ENCODE measurements at regions not wholly inside any gene's neighbourhood (a gene's known extent, or its start where the extent isn't known, plus 50 kb on each side); places are given as distances from the start of the nearest gene placed in this dataset.
"Not testable (repeated sequence)": the region's sequence is repeated elsewhere in the genome, so short reads cannot be mapped to it uniquely, and the experiment has no call there.

DNA sequence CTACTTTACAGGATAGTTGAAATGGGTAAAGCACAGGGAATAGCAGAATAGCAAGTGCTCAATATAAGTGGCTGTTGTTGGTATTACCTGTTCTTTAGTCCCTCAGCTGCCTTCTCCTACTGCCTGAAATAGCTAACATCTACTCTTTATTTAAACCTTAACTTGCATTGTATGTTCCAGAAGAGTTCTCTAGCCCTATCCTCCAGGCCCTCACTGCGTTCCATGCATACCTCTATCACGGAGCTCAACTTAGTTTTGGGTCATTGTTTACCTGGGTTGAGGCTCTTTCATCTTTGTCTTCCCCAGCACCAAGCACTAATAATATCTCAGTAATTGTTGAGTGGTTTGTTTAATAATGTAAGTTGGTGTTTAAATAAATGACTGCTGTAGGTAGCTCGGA is 242.2 kb upstream of the FANCL start:
- no peaks in the 10 kb centered on the region for H3K4me1 Mint-ChIP-seq
- no peak overlapping the region for H3K4me3 Mint-ChIP-seq
- H3K9me3 Mint-ChIP-seq, result no peaks in the 10 kb centered on the region
- H3K27ac Mint-ChIP-seq, result no peak overlapping the region
- H3K36me3 Mint-ChIP-seq, result no peaks in the 10 kb centered on the region
- H3K27me3 Mint-ChIP-seq, result peaks cover 1% of the 10 kb centered on the region

DNA sequence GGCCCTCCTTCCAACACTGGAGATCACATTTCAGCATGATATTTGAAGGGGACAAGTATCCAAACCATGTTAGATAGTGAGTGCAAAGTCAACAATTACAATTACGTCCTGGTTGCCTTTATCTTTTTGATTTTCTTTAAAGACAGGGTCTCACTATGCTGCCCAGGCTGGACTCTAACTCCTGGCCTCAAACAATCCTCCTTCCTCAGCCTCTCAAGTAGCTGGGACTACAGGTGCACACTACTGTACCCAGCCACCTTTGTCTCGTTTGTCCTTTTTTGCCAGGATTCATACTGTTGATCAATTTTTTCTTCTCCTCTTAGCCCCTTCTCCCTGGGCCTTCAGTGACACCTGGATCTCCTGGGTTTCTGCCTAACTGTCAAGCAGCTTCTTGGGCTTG is 240.5 kb upstream of the FANCL start:
- H3K36me3 Mint-ChIP-seq, result no peaks in the 10 kb centered on the region
- no peaks in the 10 kb centered on the region for H3K9me3 Mint-ChIP-seq
- no peak overlapping the region for H3K27ac Mint-ChIP-seq
- peaks cover 1% of the 10 kb centered on the region for H3K27me3 Mint-ChIP-seq
- H3K4me1 Mint-ChIP-seq, result no peaks in the 10 kb centered on the region
- H3K4me3 Mint-ChIP-seq, result no peak overlapping the region

- no peaks in the 10 kb centered on the region for H3K9me3 Mint-ChIP-seq
Observed at GRCh38 chr2:58480141-58480540, 239.0 kb upstream of the FANCL start.

DNA sequence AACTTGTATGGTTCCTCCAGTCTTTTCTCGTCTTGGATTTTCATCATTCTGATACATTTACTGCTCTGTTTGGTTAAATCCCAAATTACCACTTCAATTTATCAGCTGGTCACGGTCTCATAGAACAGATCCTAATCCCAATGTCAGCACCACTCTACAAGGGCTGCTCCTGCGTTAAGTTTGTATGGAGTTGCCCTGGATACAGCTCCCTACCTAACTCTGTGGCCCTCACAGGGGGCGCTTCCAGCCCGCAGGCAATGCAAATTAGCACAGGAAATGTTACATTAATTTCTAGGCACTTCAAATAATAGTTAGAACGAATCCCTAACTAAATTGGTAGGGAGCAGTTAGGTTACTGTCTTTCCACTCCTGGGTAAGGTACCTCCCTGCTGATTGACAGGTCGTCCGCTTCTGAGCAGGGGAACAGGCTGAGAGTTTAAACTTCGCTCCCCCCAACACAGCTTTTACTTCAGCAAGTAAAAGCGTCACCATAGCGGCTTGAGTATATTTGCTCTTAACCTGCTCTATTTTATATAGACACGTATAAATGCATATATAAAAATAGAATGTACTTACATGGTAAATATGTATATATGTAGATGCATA is 238.5 kb upstream of the FANCL start:
- Mint-ChIP-seq H3K4me3 (no peak overlapping the region), H3K27ac (no peak overlapping the region), H3K27me3 (peaks cover 1% of the 10 kb centered on the region), H3K36me3 (no peaks in the 10 kb centered on the region), H3K4me1 (no peaks in the 10 kb centered on the region), H3K9me3 (no peaks in the 10 kb centered on the region)

More at GRCh38 chr2:58480141-58480540, 239.0 kb upstream of the FANCL start:
- peaks cover 1% of the 10 kb centered on the region for H3K27me3 Mint-ChIP-seq
- H3K4me3 Mint-ChIP-seq, result no peak overlapping the region
- H3K36me3 Mint-ChIP-seq, result no peaks in the 10 kb centered on the region
- no peaks in the 10 kb centered on the region for H3K4me1 Mint-ChIP-seq
- H3K27ac Mint-ChIP-seq, result no peak overlapping the region

- Mint-ChIP-seq H3K27me3 (no peaks in the 10 kb centered on the region), H3K4me1 (no peaks in the 10 kb centered on the region), H3K4me3 (no peak overlapping the region), H3K9me3 (no peaks in the 10 kb centered on the region), H3K36me3 (no peaks in the 10 kb centered on the region), H3K27ac (no peak overlapping the region)
Observed at GRCh38 chr2:58476556-58476955, 235.4 kb upstream of the FANCL start.

GRCh38 chr2:58475756-58476155 is 234.6 kb upstream of the FANCL start:
- Mint-ChIP-seq H3K36me3 (no peaks in the 10 kb centered on the region), H3K27me3 (no peaks in the 10 kb centered on the region), H3K4me1 (no peaks in the 10 kb centered on the region), H3K27ac (no peak overlapping the region), H3K4me3 (no peak overlapping the region), H3K9me3 (no peaks in the 10 kb centered on the region)

- Mint-ChIP-seq H3K4me1 (no peaks in the 10 kb centered on the region), H3K9me3 (no peaks in the 10 kb centered on the region), H3K36me3 (no peaks in the 10 kb centered on the region), H3K27ac (no peak overlapping the region), H3K27me3 (no peaks in the 10 kb centered on the region), H3K4me3 (no peak overlapping the region)
Observed at GRCh38 chr2:58473165-58473564, 232.0 kb upstream of the FANCL start.

- peaks cover 8% of the 10 kb centered on the region for H3K9me3 Mint-ChIP-seq
- no peak overlapping the region for H3K27ac Mint-ChIP-seq
- peaks cover 3% of the 10 kb centered on the region for H3K4me1 Mint-ChIP-seq
- H3K27me3 Mint-ChIP-seq, result no peaks in the 10 kb centered on the region
- no peaks in the 10 kb centered on the region for H3K36me3 Mint-ChIP-seq
- H3K4me3 Mint-ChIP-seq, result no peak overlapping the region
Observed at GRCh38 chr2:58466804-58467203, 225.7 kb upstream of the FANCL start.

DNA sequence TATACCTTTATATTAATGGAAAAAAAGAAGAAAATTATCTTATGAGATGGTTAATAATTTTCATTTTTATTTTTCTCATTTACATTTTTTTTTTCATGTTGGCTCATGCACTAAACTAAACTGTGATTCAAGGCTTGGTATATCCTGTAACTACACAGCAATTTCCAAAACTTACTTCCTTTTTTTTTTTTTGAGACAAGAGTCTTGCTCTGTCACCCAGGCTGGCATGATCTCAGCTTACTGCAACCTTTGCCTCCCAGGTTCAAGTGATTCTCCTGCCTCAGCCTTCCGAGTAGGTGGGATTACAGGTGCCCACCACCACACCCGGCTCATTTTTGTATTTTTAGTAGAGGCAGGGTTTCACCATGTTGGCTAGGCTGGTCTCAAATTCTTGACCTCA is 224.9 kb upstream of the FANCL start:
- H3K27me3 Mint-ChIP-seq, H3K9me3 Mint-ChIP-seq, H3K27ac Mint-ChIP-seq, H3K4me1 Mint-ChIP-seq, H3K36me3 Mint-ChIP-seq, H3K4me3 Mint-ChIP-seq: not testable (repeated sequence)

- Mint-ChIP-seq H3K9me3 (peaks cover 8% of the 10 kb centered on the region), H3K4me3 (no peak overlapping the region), H3K36me3 (no peaks in the 10 kb centered on the region), H3K4me1 (no peaks in the 10 kb centered on the region), H3K27me3 (no peaks in the 10 kb centered on the region), H3K27ac (no peak overlapping the region)
Observed at GRCh38 chr2:58460670-58461069, 219.5 kb upstream of the FANCL start.

DNA sequence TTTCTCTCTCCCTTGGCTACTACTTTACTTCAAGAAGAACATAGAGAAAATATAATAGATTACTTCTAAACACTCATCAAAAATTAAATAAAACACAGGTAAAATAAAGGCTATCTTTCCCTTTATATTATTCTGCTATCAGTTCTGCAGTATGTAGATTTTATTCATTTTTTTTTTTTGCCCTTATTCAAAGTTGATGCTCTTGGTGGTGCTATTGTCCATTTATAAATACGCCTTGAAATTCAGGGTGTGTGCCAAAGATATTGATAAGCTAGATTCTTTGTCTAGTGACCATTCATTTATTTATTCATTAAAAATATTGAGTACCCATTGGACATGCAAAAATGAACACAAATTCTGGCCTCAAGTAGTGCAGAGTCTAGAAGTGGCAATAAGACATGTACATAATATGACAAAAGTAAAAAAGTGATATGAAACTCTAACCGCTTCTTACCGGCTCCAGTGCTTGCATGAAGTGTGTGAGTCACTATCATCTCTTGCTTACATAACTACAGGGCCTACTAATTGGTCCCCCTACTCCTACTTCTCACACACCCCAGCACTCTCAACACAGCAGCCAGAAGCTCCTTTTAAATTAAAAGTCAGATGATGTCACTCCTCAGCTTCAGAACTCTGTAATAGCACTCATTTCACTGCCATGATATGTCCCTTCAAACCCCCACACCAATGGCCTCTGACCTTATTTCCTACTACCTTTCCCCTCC is 208.3 kb upstream of the FANCL start:
- H3K27me3 Mint-ChIP-seq, result peaks cover 5% of the 10 kb centered on the region
- H3K4me3 Mint-ChIP-seq, result no peak overlapping the region
- H3K9me3 Mint-ChIP-seq, result no peaks in the 10 kb centered on the region
- no peaks in the 10 kb centered on the region for H3K36me3 Mint-ChIP-seq
- H3K27ac Mint-ChIP-seq, result no peak overlapping the region
- no peaks in the 10 kb centered on the region for H3K4me1 Mint-ChIP-seq

DNA sequence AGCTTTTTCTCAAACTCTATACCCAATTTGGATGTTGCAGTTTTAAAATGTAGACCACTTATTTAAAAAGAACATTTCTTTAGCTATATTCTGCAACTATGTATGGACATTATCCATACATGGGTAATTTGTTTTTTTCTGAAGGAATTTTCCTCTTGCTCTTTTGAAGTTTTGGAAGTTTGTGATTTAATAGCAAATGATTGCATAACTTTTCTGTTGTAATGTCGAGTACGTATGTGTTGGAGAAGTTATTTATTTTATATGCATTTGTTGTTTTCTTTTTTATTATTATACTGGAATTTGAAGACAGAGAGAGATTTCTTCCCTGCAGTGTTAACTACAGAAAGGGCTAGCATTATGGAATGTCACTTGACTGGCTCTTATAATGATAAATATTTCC is 207.7 kb upstream of the FANCL start:
- Mint-ChIP-seq H3K9me3 (no peaks in the 10 kb centered on the region), H3K4me3 (no peak overlapping the region), H3K27me3 (peaks cover 5% of the 10 kb centered on the region), H3K36me3 (no peaks in the 10 kb centered on the region), H3K4me1 (no peaks in the 10 kb centered on the region), H3K27ac (no peak overlapping the region)

GRCh38 chr2:58448065-58448507 is 207.0 kb upstream of the FANCL start:
- H3K36me3 Mint-ChIP-seq, result no peaks in the 10 kb centered on the region
- H3K4me1 Mint-ChIP-seq, result no peaks in the 10 kb centered on the region
- H3K27me3 Mint-ChIP-seq, result peaks cover 5% of the 10 kb centered on the region
- no peak overlapping the region for H3K4me3 Mint-ChIP-seq
- H3K27ac Mint-ChIP-seq, result no peak overlapping the region
- no peaks in the 10 kb centered on the region for H3K9me3 Mint-ChIP-seq

GRCh38 chr2:58447586-58447985 is 206.5 kb upstream of the FANCL start:
- H3K27me3 Mint-ChIP-seq, result peaks cover 5% of the 10 kb centered on the region
- H3K27ac Mint-ChIP-seq, result no peak overlapping the region
- no peaks in the 10 kb centered on the region for H3K36me3 Mint-ChIP-seq
- no peak overlapping the region for H3K4me3 Mint-ChIP-seq
- no peaks in the 10 kb centered on the region for H3K9me3 Mint-ChIP-seq
- H3K4me1 Mint-ChIP-seq, result no peaks in the 10 kb centered on the region

GRCh38 chr2:58441643-58442042 is 200.5 kb upstream of the FANCL start:
- Mint-ChIP-seq H3K36me3 (no peaks in the 10 kb centered on the region), H3K4me3 (no peak overlapping the region)

GRCh38 chr2:58436872-58437271 is 195.7 kb upstream of the FANCL start:
- Mint-ChIP-seq H3K9me3 (no peaks in the 10 kb centered on the region), H3K36me3 (no peaks in the 10 kb centered on the region), H3K27ac (no peak overlapping the region), H3K4me3 (no peak overlapping the region), H3K27me3 (peaks cover 4% of the 10 kb centered on the region), H3K4me1 (no peaks in the 10 kb centered on the region)

More at GRCh38 chr2:58441643-58442042, 200.5 kb upstream of the FANCL start:
- Mint-ChIP-seq H3K9me3 (no peaks in the 10 kb centered on the region), H3K27ac (no peak overlapping the region), H3K27me3 (peaks cover 2% of the 10 kb centered on the region), H3K4me1 (no peaks in the 10 kb centered on the region)

GRCh38 chr2:58435246-58435645 is 194.1 kb upstream of the FANCL start:
- no peak overlapping the region for H3K27ac Mint-ChIP-seq
- peaks cover 7% of the 10 kb centered on the region for H3K27me3 Mint-ChIP-seq
- no peaks in the 10 kb centered on the region for H3K36me3 Mint-ChIP-seq
- no peaks in the 10 kb centered on the region for H3K9me3 Mint-ChIP-seq
- no peaks in the 10 kb centered on the region for H3K4me1 Mint-ChIP-seq
- H3K4me3 Mint-ChIP-seq, result no peak overlapping the region
